ENCODE measurements at regions not wholly inside any gene's neighbourhood (a gene's known extent, or its start where the extent isn't known, plus 50 kb on each side); places are given as distances from the start of the nearest gene placed in this dataset.

DNA sequence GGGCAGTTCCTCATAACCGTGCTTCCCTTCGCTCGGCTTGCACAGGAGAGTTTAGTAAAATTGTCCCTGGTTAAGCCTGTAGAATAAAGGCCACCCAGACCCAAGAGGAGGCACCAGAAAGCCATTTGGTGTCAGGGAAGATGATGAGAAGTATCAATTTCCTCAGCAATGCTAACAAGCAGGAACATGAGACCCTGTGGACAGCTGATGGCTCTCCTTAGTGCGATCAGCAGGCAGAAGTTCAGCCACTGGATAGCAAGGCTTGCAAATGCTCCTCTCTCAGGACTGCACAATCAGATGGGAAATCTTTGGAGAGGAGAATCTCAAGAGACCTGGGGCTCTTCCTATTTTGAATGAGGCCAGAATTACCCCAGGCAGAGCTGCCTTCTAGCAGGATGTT is 261.1 kb upstream of the DYNLRB2 start:
- Histone ChIP-seq H3K9me3 (replicated peaks; ENCODE audit: control insufficient read depth, insufficient read depth, low read length) (no peaks in the 10 kb centered on the region), H3K9me1 (replicated peaks; ENCODE audit: control insufficient read depth, extremely low read depth, insufficient read depth, low read length) (no peaks in the 10 kb centered on the region), H2AFZ (ENCODE audit: low read depth, low read length) (no peak overlapping the region), H3K9ac (replicated peaks; ENCODE audit: extremely low read depth, insufficient read depth, low read length) (no peak overlapping the region), H3K4me3 (replicated peaks in 1 of 3; ENCODE audit: insufficient read depth in 1 of 3, low read depth in 1 of 3, low read length in 3 of 3) (no peak overlapping the region), H4K20me1 (replicated peaks; ENCODE audit: control insufficient read depth, extremely low read depth, insufficient read depth, low read length) (no peaks in the 10 kb centered on the region), H3K4me2 (ENCODE audit: insufficient read depth, low read length) (no peak overlapping the region), H3K36me3 (ENCODE audit: control insufficient read depth in 2 of 2, extremely low read depth in 1 of 2, insufficient read depth in 2 of 2, low read length in 2 of 2) (no peaks in the 10 kb centered on the region), H3K79me2 (ENCODE audit: control insufficient read depth, insufficient read depth, low read length) (no peaks in the 10 kb centered on the region), H3K27me3 (ENCODE audit: control insufficient read depth in 2 of 2, insufficient read depth in 2 of 2, low read length in 2 of 2) (no peaks in the 10 kb centered on the region), H3K4me1 (ENCODE audit: control insufficient read depth, extremely low read depth, insufficient read depth, low read length) (no peaks in the 10 kb centered on the region), H3K27ac (ENCODE audit: insufficient read depth, low read depth, low read length) (no peak overlapping the region)
- ChIA-PET POLR2A (no interaction called here), CTCF (no interaction called here)
- FAIRE-seq (no peak), DNase-seq (ENCODE audit: low read depth, low spot score) (no peak)
- no peak for TF ChIP-seq MYC (IDR thresholded peaks at IDR 0.05; ENCODE audit: low read depth, low read length)
- no peak for TF ChIP-seq POLR2AphosphoS5 (IDR thresholded peaks at IDR 0.05; ENCODE audit: insufficient read depth, low read depth, low read length)
- no peak for TF ChIP-seq POLR2A (IDR thresholded peaks at IDR 0.05; ENCODE audit: low read depth, low read length)
- TF ChIP-seq JUN (IDR thresholded peaks at IDR 0.05; ENCODE audit: borderline replicate concordance, insufficient read depth, insufficient read length, low read depth) = no peak
- TF ChIP-seq, protein P1, sequence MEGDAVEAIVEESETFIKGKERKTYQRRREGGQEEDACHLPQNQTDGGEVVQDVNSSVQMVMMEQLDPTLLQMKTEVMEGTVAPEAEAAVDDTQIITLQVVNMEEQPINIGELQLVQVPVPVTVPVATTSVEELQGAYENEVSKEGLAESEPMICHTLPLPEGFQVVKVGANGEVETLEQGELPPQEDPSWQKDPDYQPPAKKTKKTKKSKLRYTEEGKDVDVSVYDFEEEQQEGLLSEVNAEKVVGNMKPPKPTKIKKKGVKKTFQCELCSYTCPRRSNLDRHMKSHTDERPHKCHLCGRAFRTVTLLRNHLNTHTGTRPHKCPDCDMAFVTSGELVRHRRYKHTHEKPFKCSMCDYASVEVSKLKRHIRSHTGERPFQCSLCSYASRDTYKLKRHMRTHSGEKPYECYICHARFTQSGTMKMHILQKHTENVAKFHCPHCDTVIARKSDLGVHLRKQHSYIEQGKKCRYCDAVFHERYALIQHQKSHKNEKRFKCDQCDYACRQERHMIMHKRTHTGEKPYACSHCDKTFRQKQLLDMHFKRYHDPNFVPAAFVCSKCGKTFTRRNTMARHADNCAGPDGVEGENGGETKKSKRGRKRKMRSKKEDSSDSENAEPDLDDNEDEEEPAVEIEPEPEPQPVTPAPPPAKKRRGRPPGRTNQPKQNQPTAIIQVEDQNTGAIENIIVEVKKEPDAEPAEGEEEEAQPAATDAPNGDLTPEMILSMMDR (IDR thresholded peaks at IDR 0.05; ENCODE audit: extremely low read depth in 1 of 2, insufficient read depth in 1 of 2, low read depth in 1 of 2, low read length in 2 of 2) = no peak
- no peak for TF ChIP-seq GATA2 (IDR thresholded peaks at IDR 0.05; ENCODE audit: insufficient read depth, insufficient read length, low read depth, low read length)
- no peak for TF ChIP-seq FOS (IDR thresholded peaks at IDR 0.05; ENCODE audit: borderline replicate concordance, insufficient read depth, low read length)
- TF ChIP-seq, protein P2, sequence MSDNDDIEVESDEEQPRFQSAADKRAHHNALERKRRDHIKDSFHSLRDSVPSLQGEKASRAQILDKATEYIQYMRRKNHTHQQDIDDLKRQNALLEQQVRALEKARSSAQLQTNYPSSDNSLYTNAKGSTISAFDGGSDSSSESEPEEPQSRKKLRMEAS (IDR thresholded peaks at IDR 0.05; ENCODE audit: insufficient read depth, insufficient read length) = no peak
- TF ChIP-seq EZH2 (IDR thresholded peaks at IDR 0.05; ENCODE audit: borderline replicate concordance, low read depth, low read length, severe bottlenecking) = no peak
- intact Hi-C loops (cut with micrococcal nuclease) (no loop called here), dilution Hi-C loops (cut with MboI; ENCODE audit: extremely low pct_ligation_motif_present, low sequenced_read_pairs) (no loop called here)
- no TSS peak for BruUV-seq (replicated peaks)

Data from endothelial cell of umbilical vein (primary cell).